ENCODE measurements at regions not wholly inside any gene's neighbourhood (a gene's known extent, or its start where the extent isn't known, plus 50 kb on each side); places are given as distances from the start of the nearest gene placed in this dataset.

- no peak for TF ChIP-seq POLR2AphosphoS5 (IDR thresholded peaks at IDR 0.05)
- no peak for TF ChIP-seq CTCF (IDR thresholded peaks at IDR 0.05)
- no peak for TF ChIP-seq POLR2A (IDR thresholded peaks at IDR 0.05)
- TF ChIP-seq EP300 (IDR thresholded peaks at IDR 0.05), result no peak
These were observed 294.2 kb downstream of the GRIA2 start for GRCh38 chr4:157514711-157515110.

All from sigmoid colon (tissue), 4 donors.